H54 (cell line): ENCODE measurements at regions not wholly inside any gene's neighbourhood (a gene's known extent, or its start where the extent isn't known, plus 50 kb on each side); places are given as distances from the start of the nearest gene placed in this dataset.

ENCODE experiments used
- DNase-seq: peaks from one replicate; pipeline ENCODE4 v3.0.0; 2011; ENCODE audit warnings: low spot score, mixed read lengths; ENCODE audit not compliant: insufficient read length
- FAIRE-seq: peaks from 3 replicates; lab custom pipeline; 2011; peaks lifted over from hg19 to GRCh38; lab: Jason Lieb, UNC
- POLR2A ChIP-seq: IDR thresholded peaks from 2 replicates; pipeline ENCODE4 v1.6.1; 2011; ENCODE audit warnings: low read depth, mild to moderate bottlenecking, low read length

DNA sequence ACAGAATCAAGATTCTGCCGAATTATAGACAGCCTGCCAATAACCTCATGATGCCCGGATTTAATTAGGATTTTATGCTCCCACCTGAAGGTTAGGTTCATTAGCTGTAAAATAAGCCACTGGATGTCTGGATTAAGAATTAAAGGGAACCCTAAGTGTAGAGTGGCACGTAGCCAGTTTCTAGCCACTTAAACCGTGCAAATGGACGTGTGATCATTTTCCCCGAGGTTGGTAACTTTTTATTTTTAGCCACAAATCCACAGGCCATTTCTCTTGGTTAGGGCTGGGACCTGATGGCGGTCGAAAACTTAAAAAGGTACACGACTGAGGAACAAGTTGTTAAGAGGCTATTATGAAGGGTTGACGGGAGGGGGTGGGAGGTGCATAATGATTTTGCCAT is 127.3 kb upstream of the TMPO start:
- TF ChIP-seq POLR2A, result no peak
- FAIRE-seq, result no peak
- no peak for DNase-seq

DNA sequence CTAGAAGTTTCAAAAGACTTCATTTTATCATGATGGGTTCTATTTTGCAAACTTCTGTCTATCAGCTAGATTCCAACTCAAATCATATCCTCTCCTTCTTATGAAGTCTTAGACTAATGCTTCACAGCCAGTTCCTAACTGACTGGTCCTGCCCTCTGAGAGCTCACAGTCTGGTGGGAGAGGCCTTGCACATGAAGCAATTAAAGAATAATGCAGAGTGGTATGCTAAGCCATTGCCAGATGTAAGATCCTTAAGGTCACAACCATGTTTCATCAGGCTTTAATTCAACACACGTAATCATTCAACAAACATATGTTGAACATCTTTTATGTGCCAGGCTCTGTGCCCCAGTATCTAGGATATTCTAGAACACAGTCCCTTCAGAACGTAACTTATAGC is 125.8 kb upstream of the TMPO start:
- no peak for TF ChIP-seq POLR2A
- FAIRE-seq, result no peak
- no peak for DNase-seq

DNA sequence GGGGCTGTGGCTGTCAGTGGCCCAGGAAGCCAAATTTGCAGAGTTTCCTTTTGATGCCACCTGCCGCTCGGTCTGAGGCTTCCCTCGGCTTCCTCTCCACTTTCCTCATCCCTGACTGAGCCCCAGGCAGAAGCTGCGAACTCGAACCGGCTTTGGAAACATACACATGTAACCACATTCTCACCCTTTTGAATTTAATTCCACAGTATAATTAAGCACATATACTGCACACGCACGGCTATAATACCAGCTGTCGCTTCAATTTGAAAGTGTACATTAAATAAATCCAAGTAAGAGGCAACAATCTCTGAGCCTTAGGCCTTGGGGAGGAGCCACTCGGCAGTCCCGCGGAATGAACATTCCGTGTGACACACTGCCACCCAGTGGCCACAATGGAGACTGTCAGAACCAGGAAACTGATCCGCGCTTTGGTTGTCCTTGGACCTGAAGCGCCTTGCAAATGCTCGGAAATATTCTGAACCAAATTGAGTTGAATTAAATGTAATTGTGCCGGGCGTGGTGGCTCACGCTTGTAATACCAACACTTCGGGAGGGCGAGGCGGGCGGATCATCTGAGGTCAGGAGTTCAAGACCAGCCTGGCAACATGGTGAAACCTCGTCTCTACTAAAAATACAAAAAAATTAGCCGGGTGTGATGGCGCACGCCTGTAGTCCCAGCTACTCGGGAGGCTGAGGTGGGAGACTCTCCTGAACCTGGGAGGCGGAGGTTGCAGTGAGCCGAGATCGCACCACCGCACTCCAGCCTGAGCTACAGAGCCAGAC is 117.9 kb upstream of the TMPO start:
- TF ChIP-seq POLR2A, result no peak
- DNase-seq (peak; percentile 55), FAIRE-seq (peak; percentile 86)

DNA sequence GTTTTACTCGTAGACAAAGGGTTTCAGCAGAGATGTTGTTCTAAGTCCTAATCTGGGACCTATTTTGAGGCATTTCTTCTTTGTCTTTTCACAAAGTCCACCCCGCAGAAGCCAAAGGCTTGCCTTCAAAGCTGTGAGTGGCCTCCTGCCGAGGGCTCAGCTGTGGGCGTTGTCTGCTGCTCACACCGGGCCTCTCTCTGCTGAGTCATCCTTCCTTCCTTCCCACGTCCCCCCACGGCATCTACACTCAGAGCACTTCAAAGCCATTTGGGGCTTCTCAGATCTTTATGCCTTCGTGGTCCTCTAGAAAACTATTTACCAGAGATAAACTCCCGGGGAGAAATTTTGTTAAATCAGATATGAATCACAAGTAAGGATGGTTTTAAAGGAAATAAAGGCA is 115.9 kb upstream of the TMPO start:
- FAIRE-seq, result peak; percentile 23
- DNase-seq, result peak; percentile 44
- TF ChIP-seq POLR2A, result no peak

DNA sequence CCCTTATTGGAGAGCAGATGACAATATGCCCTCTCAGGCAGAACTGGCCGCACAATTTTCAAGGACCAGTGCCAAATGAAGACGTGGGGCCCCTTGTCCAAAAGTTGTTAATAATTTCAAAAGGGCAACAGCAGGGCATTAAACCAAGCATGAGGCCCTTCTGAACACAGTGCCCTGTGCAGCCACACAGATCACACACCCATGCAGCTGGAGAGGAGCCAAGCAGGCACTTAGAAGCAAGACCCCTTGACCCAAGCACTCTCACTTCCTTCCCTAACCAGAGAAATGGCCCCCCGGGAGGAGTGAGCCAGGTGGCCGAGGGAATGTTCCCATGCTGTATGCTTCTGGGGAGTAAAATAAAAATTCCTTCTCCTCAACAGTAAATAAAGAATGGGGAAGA is 114.0 kb upstream of the TMPO start:
- TF ChIP-seq POLR2A, result no peak
- DNase-seq (no peak), FAIRE-seq (no peak)

DNA sequence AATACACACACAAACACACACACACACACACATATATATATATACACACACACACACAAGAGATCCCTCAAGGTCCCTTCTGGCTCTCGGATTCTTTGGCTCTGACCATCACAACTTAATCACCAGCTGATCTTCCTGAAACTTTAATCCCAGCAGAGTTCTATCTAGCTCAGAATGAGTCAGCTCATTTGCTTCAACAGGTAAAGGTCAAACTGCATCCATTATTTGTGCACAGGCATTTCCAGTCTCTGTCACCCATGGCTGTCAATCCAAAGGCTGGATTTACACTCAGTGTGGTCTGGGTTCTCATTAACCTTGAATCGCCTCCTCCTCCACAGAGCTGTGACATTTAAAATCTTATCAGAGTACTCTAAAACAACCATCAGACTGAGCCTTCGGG is 113.3 kb upstream of the TMPO start:
- TF ChIP-seq POLR2A, result no peak
- FAIRE-seq (no peak), DNase-seq (no peak)

DNA sequence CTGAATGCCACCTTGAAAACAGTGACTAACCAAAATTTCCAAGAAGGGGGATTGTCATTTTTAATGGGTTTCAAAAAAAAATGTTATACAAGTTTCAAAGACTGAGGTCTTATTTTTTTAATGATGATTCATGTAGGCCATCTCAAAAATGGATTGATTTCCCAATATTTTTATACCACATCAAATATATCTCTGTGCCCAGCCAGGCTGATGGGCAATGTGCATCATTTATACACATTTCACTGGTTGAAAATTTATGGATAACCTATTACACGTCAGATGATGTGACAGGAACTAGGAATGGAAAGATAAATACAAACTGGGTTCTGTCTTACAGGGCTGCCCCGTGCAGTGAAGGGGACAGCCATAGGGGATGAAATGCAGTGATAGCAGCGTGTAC is 112.7 kb upstream of the TMPO start:
- DNase-seq, result no peak
- TF ChIP-seq POLR2A, result no peak
- FAIRE-seq, result no peak

DNA sequence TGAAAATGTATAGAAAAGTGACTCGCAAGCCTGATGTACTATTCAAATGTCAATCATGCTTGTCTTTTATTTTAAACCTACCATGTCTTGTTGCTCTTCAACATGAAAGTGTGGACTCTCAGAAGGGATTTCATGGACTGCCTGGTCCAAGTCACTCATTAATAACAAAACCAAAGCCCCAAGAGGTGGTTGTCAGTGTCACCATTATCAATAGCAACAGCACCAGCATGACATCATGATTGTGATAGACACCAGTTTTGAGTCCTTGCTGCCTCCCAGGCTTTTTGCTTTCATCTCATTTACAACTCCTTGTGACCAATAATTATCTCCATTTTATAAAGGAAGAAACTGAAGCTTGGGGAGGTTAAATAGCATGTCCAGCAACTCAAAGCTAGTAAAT is 112.0 kb upstream of the TMPO start:
- TF ChIP-seq POLR2A, result no peak
- no peak for DNase-seq
- no peak for FAIRE-seq

DNA sequence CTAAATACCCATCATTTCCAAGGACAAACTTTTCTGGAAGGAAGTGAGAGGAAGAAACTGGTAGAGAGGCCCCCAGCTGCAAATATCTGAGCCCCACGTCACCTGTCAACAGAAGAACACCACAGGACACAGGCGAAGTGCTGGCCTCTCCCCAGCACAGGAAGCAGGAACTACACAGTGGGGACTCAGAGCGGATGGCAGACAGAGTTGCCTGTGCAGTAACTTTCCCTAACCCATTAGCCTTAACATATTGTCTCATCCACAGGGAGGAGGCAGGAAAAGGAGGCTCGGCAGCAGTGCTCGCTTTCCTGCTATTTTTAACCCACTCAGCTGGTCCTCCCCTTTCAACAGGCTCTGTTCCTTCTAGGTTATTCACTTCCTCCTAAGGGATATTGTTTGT is 111.5 kb upstream of the TMPO start:
- no peak for DNase-seq
- no peak for FAIRE-seq
- TF ChIP-seq POLR2A, result no peak

DNA sequence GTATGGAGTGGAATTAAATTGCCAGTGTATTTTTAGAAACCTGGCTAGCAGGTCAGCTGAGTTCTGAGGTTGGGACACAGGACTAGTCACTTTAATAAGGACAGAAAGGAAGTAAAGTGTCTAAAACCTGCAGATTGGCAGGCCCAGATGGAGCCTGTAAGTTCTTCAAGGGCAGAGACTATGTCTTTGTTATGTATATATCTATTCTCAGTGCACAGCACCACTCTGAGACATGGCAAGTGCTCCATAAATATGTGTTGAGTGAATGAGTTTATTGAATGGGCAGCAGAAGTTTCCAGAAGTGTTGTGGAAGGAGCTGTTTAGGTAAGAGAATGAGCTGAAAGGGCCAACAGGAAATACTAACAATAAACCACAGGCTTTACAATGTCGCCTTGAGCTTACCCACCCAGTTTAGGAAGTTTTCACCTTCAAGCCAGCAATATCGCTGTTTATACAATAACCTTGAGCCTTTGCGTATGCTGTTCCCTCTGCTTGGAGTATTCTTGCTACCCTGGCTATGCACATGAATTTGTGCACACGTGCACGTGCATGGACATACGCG is 109.5 kb upstream of the TMPO start:
- DNase-seq (no peak), FAIRE-seq (no peak)
- TF ChIP-seq POLR2A, result no peak

DNA sequence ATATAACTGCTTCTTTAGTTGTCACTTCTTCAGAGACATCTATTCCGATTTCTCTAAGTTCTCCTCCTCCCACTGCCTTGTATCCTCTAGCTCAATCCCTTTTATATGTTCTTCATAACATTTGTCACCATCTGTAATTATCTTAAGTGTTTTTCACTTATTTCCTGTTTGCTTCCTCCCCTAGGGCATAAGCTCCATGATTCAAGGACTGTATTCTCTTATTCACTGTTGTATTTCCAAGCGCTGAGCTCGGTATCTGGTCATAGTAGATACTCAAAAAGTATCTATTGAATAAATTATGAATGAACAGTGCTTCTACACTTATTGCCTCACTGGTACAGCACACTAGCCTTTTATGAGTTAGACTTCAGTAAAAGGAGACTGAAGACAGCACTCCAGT is 109.0 kb upstream of the TMPO start:
- no peak for TF ChIP-seq POLR2A
- FAIRE-seq (no peak), DNase-seq (no peak)

DNA sequence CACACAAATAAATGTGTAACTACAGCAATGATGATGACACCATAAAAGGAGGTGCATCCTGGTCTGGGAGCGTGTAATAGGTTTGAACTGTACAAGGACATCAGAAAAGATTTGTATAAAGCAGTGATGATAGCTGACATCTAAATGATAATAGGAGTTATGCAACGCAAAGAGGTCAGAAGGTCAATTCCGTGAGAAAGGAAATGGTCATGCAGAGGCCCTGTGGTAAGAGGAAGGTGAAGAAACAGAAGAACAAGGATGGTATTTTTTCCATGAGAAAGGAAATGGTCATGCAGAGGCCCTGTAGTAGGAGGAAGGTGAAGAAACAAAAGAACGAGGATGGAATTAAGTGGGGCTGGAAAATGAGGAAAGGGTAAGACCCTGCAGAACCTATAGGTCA is 106.7 kb upstream of the TMPO start:
- FAIRE-seq (no peak), DNase-seq (no peak)
- TF ChIP-seq POLR2A, result no peak

DNA sequence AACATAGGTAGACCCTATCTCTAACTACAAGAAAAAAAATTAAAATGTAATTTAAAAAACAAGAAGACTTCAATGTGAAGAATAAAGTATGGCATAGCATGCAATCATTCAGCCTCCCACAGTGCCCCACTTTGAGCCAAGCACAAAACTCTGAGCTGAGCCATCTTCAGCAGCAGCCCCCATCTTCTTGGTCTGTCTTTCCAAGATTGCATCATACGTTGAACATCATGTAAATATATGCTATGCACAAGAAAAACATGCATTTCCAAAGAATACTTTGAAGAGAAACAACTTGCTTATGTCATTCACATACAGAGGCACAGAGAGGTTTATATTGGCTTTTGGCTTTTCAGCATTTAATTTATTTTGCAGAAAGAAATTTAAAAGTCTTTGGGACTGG is 105.8 kb upstream of the TMPO start:
- FAIRE-seq (no peak), DNase-seq (no peak)
- TF ChIP-seq POLR2A, result no peak

DNA sequence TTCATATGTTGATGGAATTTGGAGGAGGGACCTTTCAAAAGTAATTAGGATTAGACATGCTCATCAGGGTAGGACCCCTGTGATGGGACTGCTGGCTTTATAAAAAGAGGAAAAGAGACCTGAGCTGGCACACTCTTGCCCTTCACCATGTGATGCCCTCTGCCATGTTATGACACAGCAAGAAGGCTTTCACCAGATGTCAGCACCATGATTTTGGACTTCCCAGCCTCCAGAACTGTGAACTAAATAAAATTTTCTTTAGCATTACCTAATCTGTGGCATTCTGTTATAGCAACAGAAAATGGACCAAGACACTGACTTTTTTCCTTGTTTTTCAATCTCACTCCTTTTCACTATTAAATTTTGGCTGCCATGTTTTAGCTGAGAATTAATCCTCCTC is 105.0 kb upstream of the TMPO start:
- TF ChIP-seq POLR2A, result no peak
- DNase-seq, result no peak
- no peak for FAIRE-seq

DNA sequence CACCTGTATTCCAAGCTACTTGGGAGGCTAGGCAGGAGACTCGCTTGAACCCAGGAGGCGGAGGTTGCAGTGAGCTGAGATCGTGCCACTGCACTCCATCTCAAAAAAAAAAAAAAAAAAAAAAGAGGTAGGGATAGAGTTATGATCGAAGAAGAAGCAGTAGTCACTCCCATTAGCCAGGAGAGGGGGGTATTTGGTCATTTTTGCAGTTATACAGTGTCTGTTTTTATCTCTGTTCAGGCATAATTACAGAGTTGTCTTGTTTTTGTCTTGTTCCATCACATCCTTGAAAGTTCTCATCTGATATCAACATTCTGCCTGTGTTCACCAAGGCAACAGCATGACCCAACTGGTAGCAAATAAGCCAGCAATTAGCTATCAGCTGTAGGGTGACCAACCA is 98.5 kb upstream of the TMPO start:
- FAIRE-seq, result no peak
- TF ChIP-seq POLR2A, result no peak
- DNase-seq, result no peak

DNA sequence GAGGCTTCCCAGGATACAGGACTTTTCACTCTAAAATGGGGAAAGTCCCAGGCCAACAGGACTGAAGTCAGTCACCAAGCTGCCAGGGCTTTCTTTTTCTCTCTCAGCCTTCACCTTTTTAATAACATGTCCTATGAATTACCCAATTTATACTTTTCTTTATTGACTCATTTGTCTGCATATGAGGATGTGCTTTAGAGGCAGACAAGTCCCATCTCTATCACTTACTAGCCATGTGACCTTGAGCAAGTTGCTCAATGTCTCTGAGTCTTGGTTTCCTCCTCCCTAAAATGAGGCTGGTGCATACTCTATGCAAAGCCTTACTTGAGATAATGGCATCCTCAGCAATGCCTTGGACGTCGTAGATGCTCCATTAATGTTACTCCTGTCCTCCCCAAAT is 98.1 kb upstream of the TMPO start:
- no peak for TF ChIP-seq POLR2A
- FAIRE-seq (no peak), DNase-seq (no peak)
